Islet of Langerhans (tissue), 1 donor: ENCODE measurements at regions not wholly inside any gene's neighbourhood (a gene's known extent, or its start where the extent isn't known, plus 50 kb on each side); places are given as distances from the start of the nearest gene placed in this dataset.

Experiments used
- FAIRE-seq: peaks from one replicate; lab custom pipeline; 2011; peaks lifted over from hg19 to GRCh38; lab: Jason Lieb, UNC

- FAIRE-seq: no peak
These were observed 259.6 kb upstream of the NAV3 start for GRCh38 chr12:77571127-77571526.

GRCh38 chr12:77569876-77570275, 260.8 kb upstream of the NAV3 start:
- FAIRE-seq: no peak

- no peak for FAIRE-seq
These were observed 270.0 kb upstream of the NAV3 start for GRCh38 chr12:77560714-77561113.

GRCh38 chr12:77559400-77560074, 271.2 kb upstream of the NAV3 start:
- no peak for FAIRE-seq

GRCh38 chr12:77555074-77555473, 275.6 kb upstream of the NAV3 start:
- FAIRE-seq: no peak

GRCh38 chr12:77553976-77554619, 276.6 kb upstream of the NAV3 start:
- no peak for FAIRE-seq

GRCh38 chr12:77549383-77550128, 281.1 kb upstream of the NAV3 start:
- FAIRE-seq: peak; percentile 93

- FAIRE-seq: peak; percentile 38
These were observed 281.9 kb upstream of the NAV3 start for GRCh38 chr12:77548797-77549196.

GRCh38 chr12:77540097-77540496, 290.6 kb upstream of the NAV3 start:
- FAIRE-seq: no peak

GRCh38 chr12:77537663-77538062, 293.0 kb upstream of the NAV3 start:
- FAIRE-seq: no peak

GRCh38 chr12:77535734-77536133, 295.0 kb upstream of the NAV3 start:
- no peak for FAIRE-seq

- FAIRE-seq: no peak
These were observed 298.8 kb upstream of the NAV3 start for GRCh38 chr12:77531912-77532311.

GRCh38 chr12:77522247-77522646, 308.4 kb upstream of the NAV3 start:
- no peak for FAIRE-seq

GRCh38 chr12:77521508-77522115, 309.1 kb upstream of the NAV3 start:
- FAIRE-seq: no peak

- FAIRE-seq: peak; percentile 96
These were observed 316.2 kb upstream of the NAV3 start for GRCh38 chr12:77514511-77514910.

GRCh38 chr12:77510985-77511384, 319.7 kb upstream of the NAV3 start:
- no peak for FAIRE-seq

- FAIRE-seq: no peak
These were observed 326.2 kb upstream of the NAV3 start for GRCh38 chr12:77504466-77504865.

- no peak for FAIRE-seq
These were observed 330.6 kb upstream of the NAV3 start for GRCh38 chr12:77500089-77500488.

GRCh38 chr12:77497647-77498046, 333.0 kb upstream of the NAV3 start:
- FAIRE-seq: no peak

- FAIRE-seq: no peak
These were observed 334.0 kb upstream of the NAV3 start for GRCh38 chr12:77496714-77497113.

GRCh38 chr12:77494296-77494695, 336.4 kb upstream of the NAV3 start:
- FAIRE-seq: no peak

- FAIRE-seq: no peak
These were observed 337.2 kb upstream of the NAV3 start for GRCh38 chr12:77493302-77494168.
